ENCODE measurements at regions not wholly inside any gene's neighbourhood (a gene's known extent, or its start where the extent isn't known, plus 50 kb on each side); places are given as distances from the start of the nearest gene placed in this dataset.
A peak's percentile ranks its signal among the peaks of the same experiment; 100 is the strongest.

GRCh38 chr1:14302025-14302424, 296.5 kb upstream of the KAZN start:
- no peak for DNase-seq
- intact Hi-C loops (cut with DNase I) = no loop called here
- no peak for ATAC-seq

DNA sequence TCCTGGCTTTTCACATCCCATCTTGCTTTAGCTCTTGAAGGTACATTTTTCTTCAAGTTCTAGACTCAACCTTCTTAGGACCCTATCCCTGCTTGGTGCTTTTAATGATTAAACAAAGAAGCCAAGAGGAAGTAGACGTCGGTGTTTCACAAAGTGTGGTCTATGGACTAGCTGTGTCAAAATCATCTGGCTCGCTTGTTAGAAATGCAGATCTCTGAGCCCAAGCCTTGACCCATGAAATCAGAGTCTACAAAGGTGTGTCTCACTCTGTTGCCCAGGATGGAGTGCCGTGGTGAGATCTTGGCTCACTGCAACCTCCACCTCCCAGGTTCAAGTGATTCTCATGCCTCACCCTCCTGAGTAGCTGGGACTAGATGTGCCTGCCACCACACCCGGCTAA, 295.5 kb upstream of the KAZN start:
- intact Hi-C loops (cut with DNase I) = no loop called here
- DNase-seq (no peak), ATAC-seq (no peak)

- DNase-seq (no peak), ATAC-seq (peak; percentile 67 to 84)
- intact Hi-C loops (cut with DNase I) = no loop called here
Observed at GRCh38 chr1:14304381-14304865, 294.1 kb upstream of the KAZN start.

DNA sequence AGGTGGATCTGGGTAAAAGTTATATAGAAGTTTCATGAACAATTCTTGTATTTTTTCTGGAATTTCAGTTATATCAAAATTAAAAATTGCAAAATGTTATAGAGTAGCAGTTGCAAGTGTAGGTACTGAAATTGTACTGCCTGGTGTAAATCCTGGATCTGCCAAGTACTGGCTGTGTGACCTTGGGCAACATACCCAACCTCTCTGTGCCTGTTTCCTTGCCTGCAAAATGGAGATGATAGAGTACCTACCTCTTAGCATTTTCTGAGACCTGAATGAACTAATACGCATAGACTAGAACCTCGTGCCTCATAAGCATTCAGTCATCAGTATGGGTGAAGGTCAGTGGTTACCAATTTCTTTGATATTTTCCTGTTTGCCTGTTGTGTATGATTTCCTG, 290.0 kb upstream of the KAZN start:
- intact Hi-C loops (cut with DNase I) = no loop called here
- no peak for ATAC-seq
- no peak for DNase-seq

DNA sequence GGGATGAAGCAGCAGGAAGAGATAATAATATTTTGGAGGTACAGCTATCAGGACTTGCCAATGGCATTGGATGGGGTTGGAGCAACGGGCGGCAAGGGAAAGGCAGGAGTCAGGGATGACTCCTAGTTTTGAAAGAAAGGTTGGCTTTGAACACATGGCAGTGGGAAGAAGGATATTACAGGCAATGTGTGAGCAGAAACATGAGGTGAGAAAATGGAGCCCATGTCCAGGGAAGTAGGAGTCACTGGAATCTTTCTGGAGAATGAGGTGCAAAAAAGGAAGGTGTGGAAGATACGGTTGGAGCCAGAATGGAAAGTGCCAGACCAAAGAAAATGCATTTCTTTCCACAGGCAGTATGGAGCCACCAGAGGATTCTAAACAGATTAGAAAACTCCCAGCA, 288.5 kb upstream of the KAZN start:
- intact Hi-C loops (cut with DNase I) = no loop called here
- DNase-seq (no peak), ATAC-seq (no peak)

DNA sequence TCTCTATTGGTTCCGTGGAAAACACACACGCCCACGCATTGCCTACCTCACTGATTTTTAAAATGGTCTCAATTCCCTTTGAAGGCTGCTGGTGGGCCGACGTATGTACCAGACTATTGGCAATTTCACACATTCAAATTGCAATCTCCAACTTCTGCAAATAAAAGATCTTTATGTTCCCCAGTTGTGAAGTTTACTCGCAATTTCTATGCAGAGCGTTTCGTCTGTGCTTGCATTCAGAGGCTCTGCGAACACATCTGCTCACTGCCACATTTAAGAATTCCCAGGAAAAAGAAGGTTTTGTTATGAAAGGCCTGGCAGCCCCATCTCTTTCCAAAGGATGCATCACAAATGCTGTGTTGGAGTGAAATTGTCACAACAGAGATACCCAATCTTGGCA, 288.0 kb upstream of the KAZN start:
- intact Hi-C loops (cut with DNase I) = no loop called here
- no peak for ATAC-seq
- no peak for DNase-seq

GRCh38 chr1:14313731-14314431, 284.6 kb upstream of the KAZN start:
- intact Hi-C loops (cut with DNase I) = no loop called here
- ATAC-seq = peak in 1 of 2 donors; percentile 78
- no peak for DNase-seq

GRCh38 chr1:14318830-14319229, 279.7 kb upstream of the KAZN start:
- DNase-seq (no peak), ATAC-seq (no peak)
- intact Hi-C loops (cut with DNase I) = no loop called here

GRCh38 chr1:14320518-14320917, 278.0 kb upstream of the KAZN start:
- intact Hi-C loops (cut with DNase I) = no loop called here
- ATAC-seq = no peak
- no peak for DNase-seq

- ATAC-seq = no peak
Observed at GRCh38 chr1:14320986-14321385, 277.5 kb upstream of the KAZN start.

GRCh38 chr1:14321422-14321821, 277.1 kb upstream of the KAZN start:
- no peak for ATAC-seq
- no peak for DNase-seq
- intact Hi-C loops (cut with DNase I) = no loop called here

More at GRCh38 chr1:14320986-14321385, 277.5 kb upstream of the KAZN start:
- DNase-seq = no peak
- intact Hi-C loops (cut with DNase I) = no loop called here

- intact Hi-C loops (cut with DNase I) = no loop called here
- DNase-seq (no peak), ATAC-seq (no peak)
Observed at GRCh38 chr1:14323568-14324247, 274.8 kb upstream of the KAZN start.

DNA sequence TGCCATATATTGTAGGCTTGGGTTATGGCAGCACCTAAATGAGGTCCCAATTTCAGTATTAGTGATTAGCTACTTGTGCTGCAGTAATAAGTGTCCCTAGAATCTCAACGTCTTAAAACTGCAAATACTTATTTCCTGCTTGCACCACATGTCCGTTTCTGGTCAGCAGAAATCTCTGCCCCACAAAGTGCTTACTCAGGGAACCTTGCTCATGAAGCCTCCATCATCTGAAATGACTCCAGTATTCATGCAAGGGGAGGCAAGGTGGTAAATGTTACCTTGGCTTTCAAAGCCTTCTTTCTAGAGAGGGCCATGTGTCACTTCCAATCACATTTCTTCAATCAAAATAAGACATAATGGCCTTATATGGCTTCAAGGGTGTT, 274.2 kb upstream of the KAZN start:
- intact Hi-C loops (cut with DNase I) = no loop called here
- DNase-seq (no peak), ATAC-seq (no peak)

GRCh38 chr1:14326857-14327256, 271.6 kb upstream of the KAZN start:
- intact Hi-C loops (cut with DNase I) = no loop called here
- ATAC-seq (no peak), DNase-seq (no peak)

GRCh38 chr1:14328685-14329084, 269.8 kb upstream of the KAZN start:
- DNase-seq = no peak
- intact Hi-C loops (cut with DNase I) = no loop called here
- ATAC-seq = no peak

DNA sequence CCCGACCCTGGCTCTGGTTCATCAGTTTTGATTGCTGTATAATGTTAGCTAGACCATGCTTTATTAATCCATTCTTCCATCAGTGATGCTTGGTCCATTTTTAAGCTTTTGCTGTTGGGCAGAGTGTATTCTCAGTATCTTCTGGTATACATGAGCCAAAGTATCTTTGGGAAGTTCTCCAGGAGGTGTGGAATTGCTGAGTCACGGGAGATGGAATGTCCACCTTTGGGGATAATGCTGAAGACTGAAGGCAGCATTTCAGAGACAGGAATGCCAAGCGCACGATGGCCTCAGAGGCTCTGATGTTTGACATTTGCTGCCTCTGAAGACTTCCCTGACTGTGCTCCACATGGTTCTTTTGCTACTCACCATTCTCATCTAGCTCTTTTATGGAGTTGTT, 266.3 kb upstream of the KAZN start:
- ATAC-seq (peak in 1 of 2 donors; percentile 26), DNase-seq (no peak)
- intact Hi-C loops (cut with DNase I) = no loop called here

GRCh38 chr1:14334336-14335176, 263.9 kb upstream of the KAZN start:
- intact Hi-C loops (cut with DNase I) = no loop called here
- ATAC-seq (no peak), DNase-seq (peak; percentile 23)

GRCh38 chr1:14338509-14338908, 260.0 kb upstream of the KAZN start:
- DNase-seq = no peak
- intact Hi-C loops (cut with DNase I) = no loop called here
- peak in 1 of 2 donors; percentile 53 for ATAC-seq

GRCh38 chr1:14339288-14339687, 259.2 kb upstream of the KAZN start:
- intact Hi-C loops (cut with DNase I) = no loop called here
- DNase-seq (no peak), ATAC-seq (peak in 1 of 2 donors; percentile 41)

Data from left cardiac atrium (tissue), 4 donors.